SK-N-SH (cell line): ENCODE measurements at regions not wholly inside any gene's neighbourhood (a gene's known extent, or its start where the extent isn't known, plus 50 kb on each side); places are given as distances from the start of the nearest gene placed in this dataset.

Source experiments
- POLR2AphosphoS5 ChIP-seq: IDR thresholded peaks from 2 replicates; pipeline ENCODE4 v1.6.1; 2012; ENCODE audit warnings: low read depth, low read length
- TF ChIP-seq, protein P1 (sequence below): fragments of 200-600 bp; sonication (generic); IDR thresholded peaks from 2 replicates; pipeline ENCODE4 v1.6.1; 2017; ENCODE audit warnings: antibody characterized with exemption, mild to moderate bottlenecking, moderate library complexity

GRCh38 chr2:38483776-38484501 lies 106.9 kb upstream of the ATL2 start:
- TF ChIP-seq, protein P1, sequence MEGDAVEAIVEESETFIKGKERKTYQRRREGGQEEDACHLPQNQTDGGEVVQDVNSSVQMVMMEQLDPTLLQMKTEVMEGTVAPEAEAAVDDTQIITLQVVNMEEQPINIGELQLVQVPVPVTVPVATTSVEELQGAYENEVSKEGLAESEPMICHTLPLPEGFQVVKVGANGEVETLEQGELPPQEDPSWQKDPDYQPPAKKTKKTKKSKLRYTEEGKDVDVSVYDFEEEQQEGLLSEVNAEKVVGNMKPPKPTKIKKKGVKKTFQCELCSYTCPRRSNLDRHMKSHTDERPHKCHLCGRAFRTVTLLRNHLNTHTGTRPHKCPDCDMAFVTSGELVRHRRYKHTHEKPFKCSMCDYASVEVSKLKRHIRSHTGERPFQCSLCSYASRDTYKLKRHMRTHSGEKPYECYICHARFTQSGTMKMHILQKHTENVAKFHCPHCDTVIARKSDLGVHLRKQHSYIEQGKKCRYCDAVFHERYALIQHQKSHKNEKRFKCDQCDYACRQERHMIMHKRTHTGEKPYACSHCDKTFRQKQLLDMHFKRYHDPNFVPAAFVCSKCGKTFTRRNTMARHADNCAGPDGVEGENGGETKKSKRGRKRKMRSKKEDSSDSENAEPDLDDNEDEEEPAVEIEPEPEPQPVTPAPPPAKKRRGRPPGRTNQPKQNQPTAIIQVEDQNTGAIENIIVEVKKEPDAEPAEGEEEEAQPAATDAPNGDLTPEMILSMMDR = no peak
- no peak for TF ChIP-seq POLR2AphosphoS5
